Activated naive CD4-positive, alpha-beta T cell treated with anti-CD3 and anti-CD28 coated beads, Interleukin-2, amount 10 ng/mL, durations not matched to agents 7 days and 5 days (primary cell): ENCODE measurements at regions not wholly inside any gene's neighbourhood (a gene's known extent, or its start where the extent isn't known, plus 50 kb on each side); places are given as distances from the start of the nearest gene placed in this dataset.
A peak's percentile ranks its signal among the peaks of the same experiment; 100 is the strongest.

Experiments
- CTCF ChIA-PET: fragments of 350-600 bp; sonication (Branson Sonifier 250); formaldehyde crosslinking; loops from one replicate; lab custom pipeline; 2021; ENCODE audit warnings: antibody characterized with exemption; lab: Charles Lee
- DNase-seq: peaks from one replicate; pipeline ENCODE4 v3.0.0-alpha.2; 2020
- H3K27ac Mint-ChIP-seq: one replicate; pipeline ENCODE4 v1.8.0; 2021; ENCODE audit warnings: mild to moderate bottlenecking, moderate library complexity, mixed read lengths
- H3K27me3 Mint-ChIP-seq: one replicate; pipeline ENCODE4 v1.8.0; 2021; ENCODE audit warnings: mild to moderate bottlenecking, mixed read lengths
- H3K36me3 Mint-ChIP-seq: one replicate; pipeline ENCODE4 v1.8.0; 2021; ENCODE audit warnings: mixed read lengths
- H3K4me1 Mint-ChIP-seq: one replicate; pipeline ENCODE4 v1.8.0; 2021; ENCODE audit warnings: mixed read lengths
- H3K4me3 Mint-ChIP-seq: one replicate; pipeline ENCODE4 v1.8.0; 2021; ENCODE audit warnings: mild to moderate bottlenecking, moderate library complexity, mixed read lengths
- H3K9me3 Mint-ChIP-seq: one replicate; pipeline ENCODE4 v1.8.0; 2021; ENCODE audit warnings: mixed read lengths

- Mint-ChIP-seq H3K4me1 (peaks cover 3% of the 10 kb centered on the region), H3K9me3 (no peaks in the 10 kb centered on the region), H3K4me3 (no peak overlapping the region), H3K27ac (no peak overlapping the region), H3K27me3 (no peaks in the 10 kb centered on the region), H3K36me3 (no peaks in the 10 kb centered on the region)
- no peak for DNase-seq
- CTCF ChIA-PET = no interaction called here
These were observed 648.1 kb downstream of the NTRK3 start for GRCh38 chr15:87608238-87609028.

- no peak overlapping the region for H3K4me3 Mint-ChIP-seq
- CTCF ChIA-PET = interaction anchor here (0.6 kb wide), 1 partner anchor 142 kb away, joined by 3 read pairs; no protein-coding TSS in a partner anchor
- no peaks in the 10 kb centered on the region for H3K27me3 Mint-ChIP-seq
- H3K36me3 Mint-ChIP-seq = no peaks in the 10 kb centered on the region
- H3K4me1 Mint-ChIP-seq = peaks cover 6% of the 10 kb centered on the region
- H3K27ac Mint-ChIP-seq = no peak overlapping the region
- DNase-seq = no peak
- H3K9me3 Mint-ChIP-seq = no peaks in the 10 kb centered on the region
These were observed 649.6 kb downstream of the NTRK3 start for GRCh38 chr15:87606971-87607370.

GRCh38 chr15:87604857-87605446, 651.6 kb downstream of the NTRK3 start:
- Mint-ChIP-seq H3K27me3 (no peaks in the 10 kb centered on the region), H3K27ac (no peak overlapping the region), H3K36me3 (no peaks in the 10 kb centered on the region), H3K4me1 (peaks cover 6% of the 10 kb centered on the region), H3K4me3 (no peak overlapping the region), H3K9me3 (no peaks in the 10 kb centered on the region)
- DNase-seq = peak; percentile 40
- CTCF ChIA-PET = interaction anchor here (0.9 to 1.2 kb wide), 8 partner anchors 9 to 980 kb away, joined by 3 to 4 read pairs (median 3); no protein-coding TSS in a partner anchor

- Mint-ChIP-seq H3K36me3 (no peaks in the 10 kb centered on the region), H3K27ac (no peak overlapping the region), H3K4me1 (peaks cover 22% of the 10 kb centered on the region), H3K27me3 (no peaks in the 10 kb centered on the region), H3K4me3 (no peak overlapping the region), H3K9me3 (no peaks in the 10 kb centered on the region)
- DNase-seq = no peak
- CTCF ChIA-PET = no interaction called here
These were observed 654.2 kb downstream of the NTRK3 start for GRCh38 chr15:87602371-87602770.

- Mint-ChIP-seq H3K4me3 (no peak overlapping the region), H3K9me3 (no peaks in the 10 kb centered on the region), H3K27ac (no peak overlapping the region), H3K4me1 (peaks cover 43% of the 10 kb centered on the region), H3K27me3 (no peaks in the 10 kb centered on the region), H3K36me3 (no peaks in the 10 kb centered on the region)
- no peak for DNase-seq
- CTCF ChIA-PET = no interaction called here
These were observed 656.9 kb downstream of the NTRK3 start for GRCh38 chr15:87599616-87600015.

GRCh38 chr15:87597346-87598052, 659.0 kb downstream of the NTRK3 start:
- Mint-ChIP-seq H3K9me3 (peaks cover 7% of the 10 kb centered on the region), H3K27me3 (no peaks in the 10 kb centered on the region), H3K4me1 (peaks cover 45% of the 10 kb centered on the region), H3K27ac (peak overlapping the region; percentile 92), H3K4me3 (peak overlapping the region; percentile 18), H3K36me3 (peaks cover 5% of the 10 kb centered on the region)
- CTCF ChIA-PET = no interaction called here
- DNase-seq = peak; percentile 81

GRCh38 chr15:87591582-87591981, 665.0 kb downstream of the NTRK3 start:
- H3K36me3 Mint-ChIP-seq = peaks cover 5% of the 10 kb centered on the region
- CTCF ChIA-PET = no interaction called here
- H3K9me3 Mint-ChIP-seq = peaks cover 9% of the 10 kb centered on the region
- no peak for DNase-seq
- H3K27ac Mint-ChIP-seq = no peak overlapping the region
- no peaks in the 10 kb centered on the region for H3K27me3 Mint-ChIP-seq
- peaks cover 39% of the 10 kb centered on the region for H3K4me1 Mint-ChIP-seq
- no peak overlapping the region for H3K4me3 Mint-ChIP-seq

GRCh38 chr15:87591042-87591441, 665.5 kb downstream of the NTRK3 start:
- H3K9me3 Mint-ChIP-seq = peaks cover 9% of the 10 kb centered on the region
- no peak for DNase-seq
- H3K27me3 Mint-ChIP-seq = no peaks in the 10 kb centered on the region
- no peak overlapping the region for H3K4me3 Mint-ChIP-seq
- no peak overlapping the region for H3K27ac Mint-ChIP-seq
- H3K4me1 Mint-ChIP-seq = peaks cover 38% of the 10 kb centered on the region
- H3K36me3 Mint-ChIP-seq = peaks cover 5% of the 10 kb centered on the region
- CTCF ChIA-PET = no interaction called here

- Mint-ChIP-seq H3K27me3 (no peaks in the 10 kb centered on the region), H3K9me3 (peaks cover 9% of the 10 kb centered on the region), H3K27ac (no peak overlapping the region), H3K36me3 (peaks cover 5% of the 10 kb centered on the region), H3K4me3 (no peak overlapping the region), H3K4me1 (peaks cover 21% of the 10 kb centered on the region)
- no peak for DNase-seq
- CTCF ChIA-PET = no interaction called here
These were observed 667.4 kb downstream of the NTRK3 start for GRCh38 chr15:87589134-87589533.

GRCh38 chr15:87582169-87582568, 674.4 kb downstream of the NTRK3 start:
- Mint-ChIP-seq H3K4me1 (no peaks in the 10 kb centered on the region), H3K36me3 (no peaks in the 10 kb centered on the region), H3K4me3 (no peak overlapping the region), H3K27me3 (peaks cover 3% of the 10 kb centered on the region), H3K27ac (no peak overlapping the region), H3K9me3 (no peaks in the 10 kb centered on the region)
- DNase-seq = no peak
- CTCF ChIA-PET = no interaction called here

GRCh38 chr15:87579537-87579936, 677.0 kb downstream of the NTRK3 start:
- CTCF ChIA-PET = no interaction called here
- no peaks in the 10 kb centered on the region for H3K9me3 Mint-ChIP-seq
- H3K27ac Mint-ChIP-seq = no peak overlapping the region
- DNase-seq = no peak
- H3K36me3 Mint-ChIP-seq = no peaks in the 10 kb centered on the region
- no peak overlapping the region for H3K4me3 Mint-ChIP-seq
- H3K27me3 Mint-ChIP-seq = peaks cover 9% of the 10 kb centered on the region
- no peaks in the 10 kb centered on the region for H3K4me1 Mint-ChIP-seq

- Mint-ChIP-seq H3K36me3 (no peaks in the 10 kb centered on the region), H3K4me3 (no peak overlapping the region), H3K4me1 (no peaks in the 10 kb centered on the region), H3K9me3 (no peaks in the 10 kb centered on the region), H3K27me3 (peaks cover 9% of the 10 kb centered on the region), H3K27ac (no peak overlapping the region)
- CTCF ChIA-PET = no interaction called here
- DNase-seq = no peak
These were observed 677.8 kb downstream of the NTRK3 start for GRCh38 chr15:87578776-87579175.

- no peak for DNase-seq
- no peak overlapping the region for H3K4me3 Mint-ChIP-seq
- CTCF ChIA-PET = no interaction called here
- no peaks in the 10 kb centered on the region for H3K4me1 Mint-ChIP-seq
- H3K27me3 Mint-ChIP-seq = peaks cover 9% of the 10 kb centered on the region
- H3K36me3 Mint-ChIP-seq = no peaks in the 10 kb centered on the region
- H3K27ac Mint-ChIP-seq = no peak overlapping the region
- H3K9me3 Mint-ChIP-seq = no peaks in the 10 kb centered on the region
These were observed 679.2 kb downstream of the NTRK3 start for GRCh38 chr15:87577336-87577735.

GRCh38 chr15:87576486-87577176, 679.9 kb downstream of the NTRK3 start:
- H3K9me3 Mint-ChIP-seq = no peaks in the 10 kb centered on the region
- H3K4me3 Mint-ChIP-seq = no peak overlapping the region
- no peak for DNase-seq
- CTCF ChIA-PET = no interaction called here
- no peaks in the 10 kb centered on the region for H3K36me3 Mint-ChIP-seq
- H3K4me1 Mint-ChIP-seq = no peaks in the 10 kb centered on the region
- H3K27ac Mint-ChIP-seq = no peak overlapping the region
- peaks cover 9% of the 10 kb centered on the region for H3K27me3 Mint-ChIP-seq
